K562 (cell line): ENCODE measurements at regions not wholly inside any gene's neighbourhood (a gene's known extent, or its start where the extent isn't known, plus 50 kb on each side); places are given as distances from the start of the nearest gene placed in this dataset.

Experiments
- DMBX1 ChIP-seq: fragments of 250-450 bp; sonication (Bioruptor Pico); IDR thresholded peaks from 2 replicates; pipeline ENCODE4 v1.8.0; 2022; ENCODE audit warnings: inconsistent platforms, mild to moderate bottlenecking, moderate library complexity, borderline replicate concordance
- FOXK2 ChIP-seq, 2 experiments: fragments of 450-650 bp; IDR thresholded peaks in 1 of 2; conservative IDR thresholded peaks in 1 of 2; 2 replicates each; pipeline ENCODE4 v1.6.1; 2016; ENCODE audit warnings: low read depth in 2 of 2, mild to moderate bottlenecking in 1 of 2
- MGA ChIP-seq: fragments of 450-650 bp; IDR thresholded peaks from 2 replicates; pipeline ENCODE4 v1.6.1; 2016; ENCODE audit warnings: mild to moderate bottlenecking, moderate library complexity
- POLR2A ChIP-seq: fragments of 450-650 bp; conservative IDR thresholded peaks from 2 replicates; pipeline ENCODE4 v1.6.1; 2016
- POLR2AphosphoS5 ChIP-seq: IDR thresholded peaks from 2 replicates; pipeline ENCODE4 v1.6.1; 2011; ENCODE audit warnings: mild to moderate bottlenecking, low read depth, low read length, moderate library complexity; ENCODE audit not compliant: control insufficient read depth, insufficient read depth
- SRF ChIP-seq, 2 experiments: fragments of 250-450, 450-650 bp in 1 of 2; sonication (Bioruptor Pico) in 1 of 2; sonication (generic) in 1 of 2; formaldehyde crosslinking; IDR thresholded peaks; 2 replicates each; pipeline versions ENCODE4 v1.5.0 to v1.5.1; 2020 to 2022; ENCODE audit warnings: mild to moderate bottlenecking in 1 of 2, missing genetic modification reagents in 1 of 2

- TF ChIP-seq FOXK2 (conservative IDR thresholded peaks at IDR 0.05 in 1 of 2, IDR thresholded peaks at IDR 0.05 in 1 of 2; ENCODE audit: low read depth in 2 of 2) (no peak), DMBX1 (CRISPR knock-in tag) (no peak), POLR2A (no peak), POLR2AphosphoS5 (no peak), SRF (CRISPR knock-in tag; IDR thresholded peaks at IDR 0.05) (no peak), MGA (no peak)
Measured at GRCh38 chr4:15344041-15344440, 83.8 kb upstream of the C1QTNF7 start.
